T-helper 17 cell (primary cell): ENCODE measurements at regions not wholly inside any gene's neighbourhood (a gene's known extent, or its start where the extent isn't known, plus 50 kb on each side); places are given as distances from the start of the nearest gene placed in this dataset.

Experiments
- ATAC-seq: fragments of 150-1000 bp; cut with Tn5 transposase; 2 replicates; pipeline ENCODE4 v1.10.0; 2021; ENCODE audit warnings: mild to moderate bottlenecking, moderate library complexity
- DNase-seq, 3 donors: peaks; one replicate each; pipeline versions ENCODE4 v3.0.0 to v3.0.0-alpha.2; 2020 to 2021
- H3K9me3 ChIP-seq: one replicate; pipeline ENCODE4 v1.7.0; 2013; ENCODE audit warnings: low read length, mild to moderate bottlenecking; ENCODE audit not compliant: control insufficient read depth, poor library complexity, severe bottlenecking
- H3K27ac Mint-ChIP-seq: one replicate; pipeline ENCODE4 v1.8.0; 2022; ENCODE audit warnings: mild to moderate bottlenecking, moderate library complexity, mixed read lengths
- H3K27me3 Mint-ChIP-seq: one replicate; pipeline ENCODE4 v1.8.0; 2022; ENCODE audit warnings: mixed read lengths
- H3K36me3 Mint-ChIP-seq: one replicate; pipeline ENCODE4 v1.8.0; 2022; ENCODE audit warnings: low read depth, mixed read lengths
- H3K4me1 Mint-ChIP-seq: one replicate; pipeline ENCODE4 v1.8.0; 2022; ENCODE audit warnings: mild to moderate bottlenecking, mixed read lengths
- H3K4me3 Mint-ChIP-seq: one replicate; pipeline ENCODE4 v1.8.0; 2022; ENCODE audit warnings: mild to moderate bottlenecking, moderate library complexity, mixed read lengths

GRCh38 chr4:185920171-185920570 is 108.2 kb upstream of the SORBS2 start:
- H3K4me1 Mint-ChIP-seq, result no peaks in the 10 kb centered on the region
- no peak for DNase-seq
- H3K27me3 Mint-ChIP-seq, result peaks cover 12% of the 10 kb centered on the region
- H3K27ac Mint-ChIP-seq, result no peak overlapping the region
- no peak overlapping the region for H3K4me3 Mint-ChIP-seq
- H3K36me3 Mint-ChIP-seq, result no peaks in the 10 kb centered on the region
- no peaks in the 10 kb centered on the region for H3K9me3 ChIP-seq
- no peak for ATAC-seq

GRCh38 chr4:185920691-185921260 is 108.8 kb upstream of the SORBS2 start:
- ATAC-seq, result no peak
- Mint-ChIP-seq H3K4me1 (no peaks in the 10 kb centered on the region), H3K27me3 (peaks cover 11% of the 10 kb centered on the region), H3K27ac (no peak overlapping the region), H3K4me3 (no peak overlapping the region), H3K36me3 (no peaks in the 10 kb centered on the region)
- no peaks in the 10 kb centered on the region for H3K9me3 ChIP-seq
- DNase-seq, result no peak

- no peak overlapping the region for H3K27ac Mint-ChIP-seq
- no peak overlapping the region for H3K4me3 Mint-ChIP-seq
- DNase-seq (no peak), ATAC-seq (no peak)
- H3K27me3 Mint-ChIP-seq, result peaks cover 11% of the 10 kb centered on the region
- H3K4me1 Mint-ChIP-seq, result no peaks in the 10 kb centered on the region
- no peaks in the 10 kb centered on the region for H3K9me3 ChIP-seq
- no peaks in the 10 kb centered on the region for H3K36me3 Mint-ChIP-seq
These were observed 109.9 kb upstream of the SORBS2 start for GRCh38 chr4:185921583-185922555.

- peaks cover 6% of the 10 kb centered on the region for H3K27me3 Mint-ChIP-seq
- no peak for ATAC-seq
- no peak overlapping the region for H3K27ac Mint-ChIP-seq
These were observed 112.6 kb upstream of the SORBS2 start for GRCh38 chr4:185924458-185925044.

GRCh38 chr4:185925910-185926360 is 113.9 kb upstream of the SORBS2 start:
- no peaks in the 10 kb centered on the region for H3K36me3 Mint-ChIP-seq
- no peaks in the 10 kb centered on the region for H3K4me1 Mint-ChIP-seq
- H3K9me3 ChIP-seq, result no peaks in the 10 kb centered on the region
- H3K4me3 Mint-ChIP-seq, result no peak overlapping the region
- peaks cover 5% of the 10 kb centered on the region for H3K27me3 Mint-ChIP-seq
- no peak for ATAC-seq
- no peak overlapping the region for H3K27ac Mint-ChIP-seq
- DNase-seq, result no peak

More at GRCh38 chr4:185924458-185925044, 112.6 kb upstream of the SORBS2 start:
- Mint-ChIP-seq H3K4me3 (no peak overlapping the region), H3K36me3 (no peaks in the 10 kb centered on the region), H3K4me1 (no peaks in the 10 kb centered on the region)
- DNase-seq, result no peak
- no peaks in the 10 kb centered on the region for H3K9me3 ChIP-seq

GRCh38 chr4:185931375-185931774 is 119.4 kb upstream of the SORBS2 start:
- H3K9me3 ChIP-seq, result no peaks in the 10 kb centered on the region
- Mint-ChIP-seq H3K4me3 (no peak overlapping the region), H3K36me3 (no peaks in the 10 kb centered on the region), H3K27ac (no peak overlapping the region), H3K27me3 (peaks cover 29% of the 10 kb centered on the region), H3K4me1 (no peaks in the 10 kb centered on the region)
- no peak for ATAC-seq
- DNase-seq, result no peak

GRCh38 chr4:185931986-185932385 is 120.0 kb upstream of the SORBS2 start:
- H3K4me3 Mint-ChIP-seq, result no peak overlapping the region
- peaks cover 29% of the 10 kb centered on the region for H3K27me3 Mint-ChIP-seq
- H3K36me3 Mint-ChIP-seq, result no peaks in the 10 kb centered on the region
- no peaks in the 10 kb centered on the region for H3K4me1 Mint-ChIP-seq
- no peak for ATAC-seq
- no peak for DNase-seq
- H3K9me3 ChIP-seq, result no peaks in the 10 kb centered on the region
- H3K27ac Mint-ChIP-seq, result no peak overlapping the region

- ATAC-seq (no peak), DNase-seq (no peak)
- no peaks in the 10 kb centered on the region for H3K9me3 ChIP-seq
- Mint-ChIP-seq H3K36me3 (no peaks in the 10 kb centered on the region), H3K27ac (no peak overlapping the region), H3K4me1 (no peaks in the 10 kb centered on the region), H3K27me3 (peaks cover 29% of the 10 kb centered on the region), H3K4me3 (no peak overlapping the region)
These were observed 120.5 kb upstream of the SORBS2 start for GRCh38 chr4:185932491-185932890.

GRCh38 chr4:185933078-185933581 is 121.1 kb upstream of the SORBS2 start:
- DNase-seq (no peak), ATAC-seq (no peak)
- H3K4me3 Mint-ChIP-seq, result no peak overlapping the region
- H3K36me3 Mint-ChIP-seq, result no peaks in the 10 kb centered on the region
- no peaks in the 10 kb centered on the region for H3K9me3 ChIP-seq
- H3K27ac Mint-ChIP-seq, result no peak overlapping the region
- H3K4me1 Mint-ChIP-seq, result no peaks in the 10 kb centered on the region
- peaks cover 29% of the 10 kb centered on the region for H3K27me3 Mint-ChIP-seq

- Mint-ChIP-seq H3K4me1 (no peaks in the 10 kb centered on the region), H3K4me3 (no peak overlapping the region), H3K27ac (no peak overlapping the region), H3K36me3 (no peaks in the 10 kb centered on the region), H3K27me3 (peaks cover 26% of the 10 kb centered on the region)
- H3K9me3 ChIP-seq, result no peaks in the 10 kb centered on the region
- ATAC-seq (no peak), DNase-seq (no peak)
These were observed 124.8 kb upstream of the SORBS2 start for GRCh38 chr4:185936650-185937376.

- DNase-seq (no peak), ATAC-seq (no peak)
- H3K4me3 Mint-ChIP-seq, result no peak overlapping the region
- H3K27ac Mint-ChIP-seq, result no peak overlapping the region
- H3K36me3 Mint-ChIP-seq, result no peaks in the 10 kb centered on the region
- no peaks in the 10 kb centered on the region for H3K9me3 ChIP-seq
- H3K4me1 Mint-ChIP-seq, result no peaks in the 10 kb centered on the region
- H3K27me3 Mint-ChIP-seq, result peaks cover 7% of the 10 kb centered on the region
These were observed 126.7 kb upstream of the SORBS2 start for GRCh38 chr4:185938654-185939053.

- H3K9me3 ChIP-seq, result no peaks in the 10 kb centered on the region
- H3K27me3 Mint-ChIP-seq, result peaks cover 15% of the 10 kb centered on the region
- H3K36me3 Mint-ChIP-seq, result no peaks in the 10 kb centered on the region
- no peak for DNase-seq
- H3K27ac Mint-ChIP-seq, result no peak overlapping the region
- no peak overlapping the region for H3K4me3 Mint-ChIP-seq
- no peaks in the 10 kb centered on the region for H3K4me1 Mint-ChIP-seq
- ATAC-seq, result no peak
These were observed 127.5 kb upstream of the TLR3 start for GRCh38 chr4:185941461-185941860.

- Mint-ChIP-seq H3K4me3 (no peak overlapping the region), H3K4me1 (no peaks in the 10 kb centered on the region), H3K36me3 (no peaks in the 10 kb centered on the region), H3K27ac (no peak overlapping the region), H3K27me3 (peaks cover 30% of the 10 kb centered on the region)
- no peak for DNase-seq
- H3K9me3 ChIP-seq, result no peaks in the 10 kb centered on the region
- no peak for ATAC-seq
These were observed 123.7 kb upstream of the TLR3 start for GRCh38 chr4:185945252-185945651.
